Stomach smooth muscle (tissue), 2 donors: ENCODE measurements at regions not wholly inside any gene's neighbourhood (a gene's known extent, or its start where the extent isn't known, plus 50 kb on each side); places are given as distances from the start of the nearest gene placed in this dataset.

ENCODE experiments used
- H3K27ac ChIP-seq: one replicate; pipeline ENCODE4 v1.7.0; 2013; ENCODE audit warnings: mild to moderate bottlenecking, low read length, inconsistent platforms
- H3K27me3 ChIP-seq, 2 donors: one replicate each; pipeline ENCODE4 v1.7.0; 2013; ENCODE audit warnings: low read length in 2 of 2; ENCODE audit not compliant: insufficient read depth in 2 of 2, control insufficient read depth in 1 of 2
- H3K36me3 ChIP-seq, 2 donors: one replicate each; pipeline ENCODE4 v1.7.0; 2013; ENCODE audit warnings: low read length in 2 of 2; ENCODE audit not compliant: control insufficient read depth in 2 of 2, insufficient read depth in 2 of 2
- H3K4me1 ChIP-seq: one replicate; pipeline ENCODE4 v1.7.0; 2013; ENCODE audit warnings: low read length; ENCODE audit not compliant: control insufficient read depth, insufficient read depth
- H3K4me3 ChIP-seq, 2 donors: one replicate each; pipeline ENCODE4 v1.7.0; 2013; ENCODE audit warnings: low read length in 2 of 2
- H3K9ac ChIP-seq, 2 donors: one replicate each; pipeline ENCODE4 v1.7.0; 2013; ENCODE audit warnings: low read length in 2 of 2, mild to moderate bottlenecking in 1 of 2
- H3K9me3 ChIP-seq, 2 donors: one replicate each; pipeline ENCODE4 v1.7.0; 2013; ENCODE audit warnings: low read length in 2 of 2; ENCODE audit not compliant: control insufficient read depth in 2 of 2
- donor health status: healthy.
- donor health status: Pancreatic carcinoma.

DNA sequence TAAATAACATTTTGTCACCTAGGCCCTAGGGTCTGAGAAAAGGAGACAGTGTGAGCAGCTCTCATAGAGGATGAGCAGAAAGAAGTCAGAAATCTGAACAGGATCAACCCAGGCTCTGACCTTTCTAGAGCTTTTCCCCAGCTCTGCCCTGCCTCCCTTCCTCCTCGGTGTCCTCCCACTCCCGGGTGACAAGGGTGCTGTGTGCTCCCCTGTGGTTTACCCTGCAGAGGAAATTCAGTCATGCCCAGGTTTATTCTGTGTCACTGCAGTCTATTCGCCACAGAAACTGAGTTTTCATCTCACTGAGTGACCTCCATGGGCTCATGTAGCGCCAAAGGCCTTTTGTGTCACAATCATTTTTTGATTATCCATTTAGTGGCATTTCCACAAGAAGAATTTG is 76.6 kb downstream of the IL12A start:
- Histone ChIP-seq H3K27ac (no peak overlapping the region), H3K4me1 (no peaks in the 10 kb centered on the region), H3K36me3 (no peaks in the 10 kb centered on the region), H3K4me3 (no peak overlapping the region), H3K27me3 (no peaks in the 10 kb centered on the region), H3K9ac (no peak overlapping the region), H3K9me3 (no peaks in the 10 kb centered on the region)

DNA sequence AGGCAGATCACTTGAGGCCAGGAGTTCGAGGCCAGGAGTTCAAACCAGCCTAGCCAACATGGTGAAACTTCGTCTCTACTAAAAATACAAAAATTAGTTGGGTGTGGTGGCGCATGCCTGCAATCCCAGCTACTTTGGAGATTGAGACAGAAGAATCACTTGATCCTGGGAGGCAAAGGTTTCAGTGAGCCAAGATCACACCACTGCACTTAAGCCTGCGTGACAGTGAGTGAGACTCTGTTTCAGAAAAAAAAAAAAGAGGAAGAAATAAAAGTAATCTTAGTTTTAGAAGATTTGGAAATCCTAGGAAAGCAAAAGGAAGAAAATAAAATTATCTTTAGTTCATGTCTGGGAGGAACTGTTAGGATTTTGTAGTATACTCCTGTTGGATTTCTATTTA is 77.2 kb downstream of the IL12A start:
- Histone ChIP-seq H3K9me3 (no peaks in the 10 kb centered on the region), H3K27me3 (no peaks in the 10 kb centered on the region), H3K4me3 (no peak overlapping the region), H3K36me3 (no peaks in the 10 kb centered on the region), H3K27ac (no peak overlapping the region), H3K9ac (no peak overlapping the region), H3K4me1 (no peaks in the 10 kb centered on the region)

GRCh38 chr3:160069986-160070385 is 81.4 kb downstream of the IL12A start:
- Histone ChIP-seq H3K4me1 (no peaks in the 10 kb centered on the region), H3K36me3 (no peaks in the 10 kb centered on the region), H3K9ac (no peak overlapping the region), H3K9me3 (no peaks in the 10 kb centered on the region), H3K4me3 (no peak overlapping the region), H3K27ac (no peak overlapping the region), H3K27me3 (no peaks in the 10 kb centered on the region)

DNA sequence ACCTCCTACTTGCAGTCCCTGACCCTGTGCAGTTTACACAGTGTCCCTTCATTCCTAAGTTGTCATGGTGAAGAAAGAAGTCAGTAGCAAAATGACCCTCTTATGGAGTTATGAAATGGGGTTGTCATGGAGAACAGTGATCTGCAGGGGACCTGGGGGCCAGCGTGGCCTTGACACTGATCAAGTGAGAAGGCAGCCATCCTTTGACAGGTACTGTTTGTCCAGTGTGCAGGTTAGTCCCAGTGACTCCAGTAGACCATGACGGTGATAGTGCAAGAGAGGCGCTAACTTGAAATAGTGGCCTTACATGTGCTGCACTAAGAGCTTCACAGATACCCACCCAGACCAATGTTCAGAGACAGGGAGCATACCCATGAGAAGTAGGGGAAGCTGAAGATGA is 87.9 kb downstream of the IL12A start:
- Histone ChIP-seq H3K9me3 (no peaks in the 10 kb centered on the region), H3K36me3 (no peaks in the 10 kb centered on the region), H3K4me1 (no peaks in the 10 kb centered on the region), H3K4me3 (no peak overlapping the region), H3K9ac (no peak overlapping the region), H3K27ac (no peak overlapping the region), H3K27me3 (no peaks in the 10 kb centered on the region)

GRCh38 chr3:160078533-160078932 is 89.9 kb downstream of the IL12A start:
- Histone ChIP-seq H3K36me3 (no peaks in the 10 kb centered on the region), H3K9me3 (no peaks in the 10 kb centered on the region), H3K4me3 (no peak overlapping the region), H3K27me3 (no peaks in the 10 kb centered on the region), H3K27ac (no peak overlapping the region), H3K4me1 (no peaks in the 10 kb centered on the region), H3K9ac (no peak overlapping the region)

- H3K27me3 ChIP-seq, result no peaks in the 10 kb centered on the region
- H3K4me3 ChIP-seq, result no peak overlapping the region
- H3K4me1 ChIP-seq, result no peaks in the 10 kb centered on the region
- H3K9me3 ChIP-seq, result no peaks in the 10 kb centered on the region
- no peak overlapping the region for H3K9ac ChIP-seq
- H3K27ac ChIP-seq, result no peak overlapping the region
- no peaks in the 10 kb centered on the region for H3K36me3 ChIP-seq
Measured at GRCh38 chr3:160081958-160082533, 93.4 kb downstream of the IL12A start.

DNA sequence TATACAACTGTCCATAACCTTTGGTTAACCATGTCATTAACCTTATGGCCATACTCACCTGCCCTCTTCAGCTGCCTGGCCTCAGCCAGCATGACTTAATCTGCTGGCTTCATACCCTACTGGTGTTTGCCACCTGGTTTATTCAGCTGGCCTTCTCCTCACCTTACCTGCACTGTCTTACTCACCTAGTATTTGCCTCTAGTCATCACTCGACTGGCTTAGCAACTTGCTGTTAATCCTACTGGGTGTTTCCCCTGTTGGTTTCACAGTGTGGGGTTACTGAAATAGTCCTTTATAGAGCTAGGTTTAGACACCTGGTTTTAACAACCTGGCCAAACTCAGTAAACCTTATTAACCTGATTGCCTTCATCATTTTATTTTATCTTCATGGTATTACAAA is 96.4 kb downstream of the IL12A start:
- Histone ChIP-seq H3K4me1 (no peaks in the 10 kb centered on the region), H3K27me3 (no peaks in the 10 kb centered on the region), H3K9me3 (no peaks in the 10 kb centered on the region), H3K36me3 (no peaks in the 10 kb centered on the region), H3K27ac (no peak overlapping the region), H3K4me3 (no peak overlapping the region), H3K9ac (no peak overlapping the region)

GRCh38 chr3:160088492-160089137 is 100.0 kb downstream of the IL12A start:
- Histone ChIP-seq H3K27ac (no peak overlapping the region), H3K27me3 (no peaks in the 10 kb centered on the region), H3K9ac (no peak overlapping the region), H3K4me1 (no peaks in the 10 kb centered on the region), H3K9me3 (no peaks in the 10 kb centered on the region), H3K4me3 (no peak overlapping the region), H3K36me3 (no peaks in the 10 kb centered on the region)

- Histone ChIP-seq H3K4me1 (no peaks in the 10 kb centered on the region), H3K27ac (no peak overlapping the region), H3K9me3 (no peaks in the 10 kb centered on the region), H3K4me3 (no peak overlapping the region), H3K36me3 (no peaks in the 10 kb centered on the region), H3K9ac (no peak overlapping the region), H3K27me3 (no peaks in the 10 kb centered on the region)
Measured at GRCh38 chr3:160090653-160091052, 102.0 kb downstream of the IL12A start.

DNA sequence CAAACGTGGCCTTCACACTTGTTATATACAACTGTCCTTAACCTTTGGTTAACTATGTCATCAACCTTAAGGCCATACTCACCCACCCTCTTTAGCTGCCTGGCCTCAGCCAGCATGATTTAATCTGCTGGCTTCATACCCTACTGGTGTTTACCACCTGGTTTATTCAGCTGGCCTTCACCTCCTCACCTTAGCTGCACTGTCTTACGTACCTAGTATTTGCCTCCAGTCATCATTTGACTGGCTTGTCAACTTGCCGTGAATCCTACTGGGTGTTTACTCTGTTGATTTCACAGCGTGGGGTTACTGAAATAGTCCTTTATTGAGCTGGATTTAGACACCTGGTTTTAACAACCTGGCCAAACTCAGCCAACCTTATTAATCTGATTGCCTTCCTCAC is 102.8 kb downstream of the IL12A start:
- no peak overlapping the region for H3K9ac ChIP-seq
- no peak overlapping the region for H3K27ac ChIP-seq
- H3K36me3 ChIP-seq, result no peaks in the 10 kb centered on the region
- H3K9me3 ChIP-seq, result no peaks in the 10 kb centered on the region
- H3K4me3 ChIP-seq, result no peak overlapping the region
- no peaks in the 10 kb centered on the region for H3K27me3 ChIP-seq
- H3K4me1 ChIP-seq, result no peaks in the 10 kb centered on the region

GRCh38 chr3:160092760-160093159 is 104.1 kb downstream of the IL12A start:
- no peaks in the 10 kb centered on the region for H3K27me3 ChIP-seq
- H3K27ac ChIP-seq, result no peak overlapping the region
- no peak overlapping the region for H3K9ac ChIP-seq
- no peaks in the 10 kb centered on the region for H3K36me3 ChIP-seq
- H3K9me3 ChIP-seq, result no peaks in the 10 kb centered on the region
- no peak overlapping the region for H3K4me3 ChIP-seq
- H3K4me1 ChIP-seq, result no peaks in the 10 kb centered on the region
